Spleen (tissue), 11 donors: ENCODE measurements at regions not wholly inside any gene's neighbourhood (a gene's known extent, or its start where the extent isn't known, plus 50 kb on each side); places are given as distances from the start of the nearest gene placed in this dataset.

Experiments
- DNase-seq: peaks from one replicate; pipeline ENCODE4 v3.0.0-alpha.2; 2020
- H3K27ac ChIP-seq, 8 donors: fragments of 200-600 bp; sonication (generic) in 7 of 8; 1 replicate in 4 of 8; 2 replicates in 4 of 8; pipeline versions ENCODE4 v1.5.0 to v1.8.0; 2016 to 2021; ENCODE audit warnings: inconsistent platforms in 4 of 8, mild to moderate bottlenecking in 4 of 8, moderate library complexity in 1 of 8
- H3K27me3 ChIP-seq, 7 donors: fragments of 200-600 bp; sonication (generic) in 6 of 7; replicated peaks in 1 of 7; 1 replicate in 4 of 7; 2 replicates in 3 of 7; pipeline versions ENCODE4 v1.5.0 to v1.8.0; 2016 to 2021; ENCODE audit warnings: inconsistent platforms in 3 of 7, mild to moderate bottlenecking in 1 of 7
- H3K36me3 ChIP-seq, 6 donors: fragments of 200-600 bp; sonication (generic) in 5 of 6; 1 replicate in 4 of 6; 2 replicates in 2 of 6; pipeline versions ENCODE4 v1.5.0 to v1.8.0; 2016 to 2021; ENCODE audit warnings: inconsistent platforms in 2 of 6
- H3K4me1 ChIP-seq, 6 donors: fragments of 200-600 bp; sonication (generic) in 5 of 6; 1 replicate in 3 of 6; 2 replicates in 3 of 6; pipeline versions ENCODE4 v1.5.0 to v1.8.0; 2016 to 2021; ENCODE audit warnings: inconsistent platforms in 3 of 6
- H3K4me3 ChIP-seq, 8 donors: fragments of 200-600 bp; sonication (generic) in 7 of 8; 1 replicate in 4 of 8; 2 replicates in 4 of 8; pipeline versions ENCODE4 v1.5.0 to v1.8.0; 2016 to 2021; ENCODE audit warnings: inconsistent platforms in 4 of 8, mild to moderate bottlenecking in 4 of 8, moderate library complexity in 2 of 8
- H3K9me3 ChIP-seq, 8 donors: fragments of 200-600 bp; sonication (generic) in 7 of 8; 1 replicate in 4 of 8; 2 replicates in 4 of 8; pipeline versions ENCODE4 v1.5.0 to v1.8.0; 2016 to 2021; ENCODE audit warnings: inconsistent platforms in 4 of 8
- CTCF ChIP-seq, 11 experiments: fragments of 200-600 bp in 7 of 11; fragments of 450-650 bp in 4 of 11; sonication (generic) in 4 of 11; IDR thresholded peaks in 8 of 11; conservative IDR thresholded peaks in 3 of 11; 1 replicate in 7 of 11; 2 replicates in 4 of 11; pipeline versions ENCODE4 v1.4.0 to v1.8.0; 2016 to 2021; ENCODE audit warnings: antibody characterized with exemption in 11 of 11, inconsistent platforms in 4 of 11, mild to moderate bottlenecking in 1 of 11
- POLR2A ChIP-seq, 3 donors: fragments of 450-650 bp; IDR thresholded peaks; one replicate each; pipeline ENCODE4 v1.5.1; 2017; ENCODE audit warnings: antibody characterized with exemption in 3 of 3, mild to moderate bottlenecking in 1 of 3
- POLR2AphosphoS5 ChIP-seq, 3 donors: sonication (generic); formaldehyde crosslinking; IDR thresholded peaks; one replicate each; pipeline ENCODE4 v1.5.1; 2017; ENCODE audit warnings: antibody characterized with exemption in 3 of 3
- WGBS, 5 donors: extraction: QIAGEN DNeasy Blood & Tissue Kit in 3 of 5; methylation state at CpG; one replicate each; pipeline versions ENCODE4 v1.1.5 to v1.1.7; 2013 to 2018; 5-methylcytosine and 5-hydroxymethylcytosine counted together
- intact Hi-C: fragments of 100-400 bp; cut with DNase I; formaldehyde crosslinking; loops from one replicate; pipeline ENCODE4 v1.15.0; 2023; ENCODE audit warnings: low total_unique reads
- donor health status: healthy with polysubstance abuse.
- donor health status: DM: no; HTN: no; CAD: no; lungs with moderate emphysema.
- donor health status: DM: no; HTN: no; CAD: no.
- donor health status: Bipolar disorder and iron deficiency.
- donor health status: healthy.
- donor health status: DM: no; HTN: no; CAD: no.
- donor health status: DM: yes; HTN: yes; CAD: no.

- Histone ChIP-seq H3K27ac (no peak overlapping the region), H3K4me3 (no peak overlapping the region), H3K4me1 (no peaks in the 10 kb centered on the region), H3K27me3 (no peaks in the 10 kb centered on the region), H3K36me3 (no peaks in the 10 kb centered on the region), H3K9me3 (peaks cover 0 to 8% (median 0%) of the 10 kb centered on the region in 8 donors)
- DNase-seq = no peak
- TF ChIP-seq POLR2AphosphoS5 (IDR thresholded peaks at IDR 0.05) (no peak), POLR2A (IDR thresholded peaks at IDR 0.05) (no peak), CTCF (IDR thresholded peaks at IDR 0.05 in 8 of 11, conservative IDR thresholded peaks at IDR 0.05 in 3 of 11) (no peak)
- intact Hi-C loops = no loop called here
- WGBS, 5 donors = 76 to 83% (median 77%) methylated on average over 6 of the region's 6 CpGs
Observed at GRCh38 chr5:6920628-6921256, 207.5 kb downstream of the TENT4A start.

GRCh38 chr5:6926491-6927038 lies 213.3 kb downstream of the TENT4A start:
- no peaks in the 10 kb centered on the region for H3K36me3 ChIP-seq
- no peak overlapping the region for H3K27ac ChIP-seq
- TF ChIP-seq POLR2A (IDR thresholded peaks at IDR 0.05) = no peak
- TF ChIP-seq POLR2AphosphoS5 (IDR thresholded peaks at IDR 0.05) = no peak
- TF ChIP-seq CTCF (IDR thresholded peaks at IDR 0.05 in 8 of 11, conservative IDR thresholded peaks at IDR 0.05 in 3 of 11) = no peak
- intact Hi-C loops = no loop called here
- peaks cover 0 to 5% (median 0%) of the 10 kb centered on the region in 8 donors for H3K9me3 ChIP-seq
- WGBS, 5 donors = 38 to 56% (median 44%) methylated on average over 1 of the region's 1 CpG
- no peak overlapping the region for H3K4me3 ChIP-seq
- no peaks in the 10 kb centered on the region for H3K4me1 ChIP-seq
- H3K27me3 ChIP-seq = no peaks in the 10 kb centered on the region
- DNase-seq = no peak

DNA sequence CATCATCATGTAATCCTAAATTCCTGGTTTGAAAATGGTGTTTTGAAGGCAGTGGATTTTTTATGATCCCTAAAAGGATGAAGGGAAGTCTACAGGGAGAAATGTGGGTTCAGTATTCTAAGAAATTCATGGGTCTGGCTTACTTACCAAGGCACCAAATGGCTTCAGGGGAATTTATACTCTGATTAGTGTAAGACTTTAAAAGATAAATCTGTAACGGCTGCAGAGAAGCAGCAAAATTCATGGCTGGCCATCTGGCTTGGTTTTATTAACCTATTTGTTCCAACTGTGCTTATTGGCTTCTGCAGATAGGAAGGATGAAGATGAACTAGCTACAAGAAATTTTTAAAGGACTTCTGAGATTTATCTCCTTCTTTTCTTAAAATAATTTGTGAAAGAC lies 222.8 kb downstream of the TENT4A start:
- no peaks in the 10 kb centered on the region for H3K36me3 ChIP-seq
- peaks cover 0 to 4% (median 0%) of the 10 kb centered on the region in 7 donors for H3K27me3 ChIP-seq
- H3K27ac ChIP-seq = no peak overlapping the region
- 72 to 85% (median 76%) methylated on average over 1 of the region's 1 CpG for WGBS, 5 donors
- no peak for DNase-seq
- intact Hi-C loops = no loop called here
- TF ChIP-seq CTCF (IDR thresholded peaks at IDR 0.05 in 8 of 11, conservative IDR thresholded peaks at IDR 0.05 in 3 of 11) (no peak), POLR2AphosphoS5 (IDR thresholded peaks at IDR 0.05) (no peak), POLR2A (IDR thresholded peaks at IDR 0.05) (no peak)
- H3K4me1 ChIP-seq = no peaks in the 10 kb centered on the region
- H3K4me3 ChIP-seq = no peak overlapping the region
- no peaks in the 10 kb centered on the region for H3K9me3 ChIP-seq

- no peak for DNase-seq
- Histone ChIP-seq H3K9me3 (no peaks in the 10 kb centered on the region), H3K27ac (no peak overlapping the region), H3K4me3 (no peak overlapping the region), H3K36me3 (no peaks in the 10 kb centered on the region), H3K4me1 (no peaks in the 10 kb centered on the region), H3K27me3 (peaks cover 0 to 4% (median 0%) of the 10 kb centered on the region in 7 donors)
- TF ChIP-seq CTCF (IDR thresholded peaks at IDR 0.05 in 8 of 11, conservative IDR thresholded peaks at IDR 0.05 in 3 of 11) (no peak), POLR2A (IDR thresholded peaks at IDR 0.05) (no peak), POLR2AphosphoS5 (IDR thresholded peaks at IDR 0.05) (no peak)
- WGBS, 5 donors = 40 to 71% (median 47%) methylated on average over 3 of the region's 3 CpGs
- intact Hi-C loops = no loop called here
Observed at GRCh38 chr5:6937677-6938076, 224.4 kb downstream of the TENT4A start.
